ENCODE measurements at regions not wholly inside any gene's neighbourhood (a gene's known extent, or its start where the extent isn't known, plus 50 kb on each side); places are given as distances from the start of the nearest gene placed in this dataset.

- DNase-seq (ENCODE audit: low spot score) (no peak), ATAC-seq (no peak)
- Mint-ChIP-seq H3K4me3 (no peak overlapping the region), H3K36me3 (peaks cover 4% of the 10 kb centered on the region; the same call in 1 of the 2 replicates), H3K4me1 (peaks cover 6% of the 10 kb centered on the region), H3K27ac (no peak overlapping the region), H3K9me3 (peaks cover 14% of the 10 kb centered on the region), H3K27me3 (ENCODE audit: low read depth) (no peaks in the 10 kb centered on the region; the same call in 1 of the 2 replicates)
- POLR2A ChIA-PET: no interaction called here
- CTCF ChIA-PET: interaction anchor here (2.0 to 2.1 kb wide), 2 partner anchors 91 to 179 kb away, joined by 4 to 5 read pairs; partner anchors contain the start of gene ATP8A1
- TF ChIP-seq ZNF512 (CRISPR knock-in tag; IDR thresholded peaks at IDR 0.05; ENCODE audit: borderline replicate concordance) (no peak), AR (CRISPR knock-in tag; IDR thresholded peaks at IDR 0.05) (no peak), HMGA2 (CRISPR knock-in tag; IDR thresholded peaks at IDR 0.05) (no peak), FOXP1 (CRISPR knock-in tag; IDR thresholded peaks at IDR 0.05; ENCODE audit: borderline replicate concordance) (no peak), ZNF232 (CRISPR knock-in tag; IDR thresholded peaks at IDR 0.05) (no peak), ZNF281 (CRISPR knock-in tag; IDR thresholded peaks at IDR 0.05) (no peak), PRRX2 (CRISPR knock-in tag; IDR thresholded peaks at IDR 0.05) (no peak), E2F5 (CRISPR knock-in tag; IDR thresholded peaks at IDR 0.05) (no peak), GTF2I (CRISPR knock-in tag; conservative IDR thresholded peaks at IDR 0.05) (no peak)
Observed at GRCh38 chr4:42747971-42748370, 91.1 kb upstream of the ATP8A1 start.

GRCh38 chr4:42736527-42737195 is 79.8 kb upstream of the ATP8A1 start:
- ATAC-seq: no peak
- no peaks in the 10 kb centered on the region for H3K4me1 Mint-ChIP-seq
- CTCF ChIA-PET: no interaction called here
- TF ChIP-seq AR (CRISPR knock-in tag; IDR thresholded peaks at IDR 0.05) (no peak), ESRRA (CRISPR knock-in tag; IDR thresholded peaks at IDR 0.05; ENCODE audit: borderline replicate concordance) (no peak), ZNF281 (CRISPR knock-in tag; IDR thresholded peaks at IDR 0.05) (no peak), ZNF532 (CRISPR knock-in tag; IDR thresholded peaks at IDR 0.05; ENCODE audit: borderline replicate concordance) (no peak)

More at GRCh38 chr4:42736527-42737195, 79.8 kb upstream of the ATP8A1 start:
- H3K4me3 Mint-ChIP-seq: no peak overlapping the region
- H3K36me3 Mint-ChIP-seq: peaks cover 8% of the 10 kb centered on the region; the same call in 1 of the 2 replicates
- H3K27ac Mint-ChIP-seq: no peak overlapping the region
- peaks cover 38% of the 10 kb centered on the region for H3K9me3 Mint-ChIP-seq
- POLR2A ChIA-PET: no interaction called here
- H3K27me3 Mint-ChIP-seq (ENCODE audit: low read depth): no peaks in the 10 kb centered on the region
- no peak for DNase-seq (ENCODE audit: low spot score)

All from WTC11 (cell line).